HG03521 (cell line): ENCODE measurements at regions not wholly inside any gene's neighbourhood (a gene's known extent, or its start where the extent isn't known, plus 50 kb on each side); places are given as distances from the start of the nearest gene placed in this dataset.

Experiments
- ATAC-seq: cut with Tn5 transposase; IDR thresholded peaks from one replicate; pipeline ENCODE4 v1.9.1; 2021; ENCODE audit warnings: mild to moderate bottlenecking, moderate library complexity; ENCODE audit not compliant: unreplicated experiment

DNA sequence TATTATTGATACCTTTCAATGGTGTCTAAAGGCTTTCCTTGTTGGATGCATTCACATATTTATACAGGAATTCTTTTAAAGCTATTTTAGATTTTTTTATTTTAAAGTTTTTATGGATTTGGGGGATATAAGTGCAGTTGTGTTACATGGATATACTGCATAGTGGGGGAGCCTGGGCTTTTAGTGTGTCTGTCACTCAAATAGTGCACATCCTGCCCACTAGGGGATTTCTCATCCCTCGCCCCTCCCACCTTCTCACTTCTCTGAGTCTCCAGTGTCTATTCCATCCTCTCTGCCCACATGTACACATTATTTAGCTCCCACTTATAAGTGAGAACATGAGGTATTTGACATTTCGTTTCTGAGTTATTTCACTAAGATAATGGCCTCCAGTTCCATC, 154.0 kb upstream of the MKI67 start:
- ATAC-seq = no peak

DNA sequence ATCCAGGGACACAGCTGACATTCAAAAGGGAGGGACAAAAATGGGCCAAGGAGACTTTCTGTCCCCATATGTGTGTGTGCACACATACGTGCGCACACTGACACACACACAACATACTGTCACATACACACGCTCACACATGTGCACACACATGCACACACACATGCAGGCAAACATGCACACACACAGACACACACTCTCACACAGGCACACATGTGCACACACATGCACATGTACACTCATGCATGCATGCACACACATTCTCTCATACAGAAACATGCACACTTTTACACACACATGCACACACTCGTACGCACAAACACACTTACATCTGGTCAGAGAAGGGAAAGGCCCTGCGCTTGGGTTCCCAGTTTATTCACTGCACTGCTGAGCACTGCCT, 155.1 kb upstream of the MKI67 start:
- no peak for ATAC-seq

DNA sequence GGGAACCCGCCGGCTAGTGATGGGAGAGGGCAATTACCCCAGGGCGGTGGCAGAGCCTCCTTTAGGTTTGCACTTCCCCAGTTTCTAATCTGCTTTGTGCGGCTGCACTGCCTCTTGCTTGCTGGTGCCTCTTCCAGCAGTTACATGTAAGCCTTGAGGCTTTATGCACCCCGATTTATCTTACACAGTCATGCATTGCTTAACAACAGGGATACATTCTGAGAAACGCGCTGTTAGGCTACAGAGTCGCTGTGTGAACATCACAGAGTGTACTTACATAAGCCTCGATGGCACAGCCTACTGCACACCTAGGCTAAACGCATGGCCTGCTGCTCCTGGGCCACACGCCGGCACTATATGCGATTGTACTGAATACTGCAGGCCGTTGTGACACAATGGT, 155.6 kb upstream of the MKI67 start:
- ATAC-seq = no peak

DNA sequence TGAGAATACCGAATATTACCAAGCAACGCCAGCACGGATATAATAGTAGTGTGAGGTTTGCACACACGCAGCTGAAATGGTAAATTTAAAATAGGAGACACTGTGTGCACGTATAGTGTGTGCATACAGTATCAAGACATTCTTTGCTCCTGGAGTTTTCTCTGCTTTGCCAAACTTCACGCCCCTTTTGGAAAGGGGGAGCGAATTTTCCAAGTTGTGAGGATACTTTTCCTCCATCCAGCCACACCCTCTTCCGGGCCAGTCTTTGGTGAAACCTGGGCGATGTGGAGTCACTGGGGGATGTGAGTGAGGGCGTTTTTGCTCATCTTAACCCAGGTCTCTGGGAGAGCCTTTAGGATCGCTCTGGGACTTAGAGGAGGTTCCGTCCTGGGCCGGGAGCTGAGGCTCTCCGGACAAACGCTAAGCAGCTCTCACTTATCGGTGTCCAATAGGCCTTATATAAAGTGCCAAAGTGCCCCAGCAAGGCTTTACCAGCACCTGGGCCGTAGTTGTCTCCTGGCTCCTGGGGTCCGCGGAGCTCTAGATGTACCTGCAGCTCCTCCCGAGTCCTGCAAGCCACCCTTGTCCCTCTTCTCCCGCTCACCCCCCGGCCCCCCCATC, 160.0 kb upstream of the MKI67 start:
- no peak for ATAC-seq

DNA sequence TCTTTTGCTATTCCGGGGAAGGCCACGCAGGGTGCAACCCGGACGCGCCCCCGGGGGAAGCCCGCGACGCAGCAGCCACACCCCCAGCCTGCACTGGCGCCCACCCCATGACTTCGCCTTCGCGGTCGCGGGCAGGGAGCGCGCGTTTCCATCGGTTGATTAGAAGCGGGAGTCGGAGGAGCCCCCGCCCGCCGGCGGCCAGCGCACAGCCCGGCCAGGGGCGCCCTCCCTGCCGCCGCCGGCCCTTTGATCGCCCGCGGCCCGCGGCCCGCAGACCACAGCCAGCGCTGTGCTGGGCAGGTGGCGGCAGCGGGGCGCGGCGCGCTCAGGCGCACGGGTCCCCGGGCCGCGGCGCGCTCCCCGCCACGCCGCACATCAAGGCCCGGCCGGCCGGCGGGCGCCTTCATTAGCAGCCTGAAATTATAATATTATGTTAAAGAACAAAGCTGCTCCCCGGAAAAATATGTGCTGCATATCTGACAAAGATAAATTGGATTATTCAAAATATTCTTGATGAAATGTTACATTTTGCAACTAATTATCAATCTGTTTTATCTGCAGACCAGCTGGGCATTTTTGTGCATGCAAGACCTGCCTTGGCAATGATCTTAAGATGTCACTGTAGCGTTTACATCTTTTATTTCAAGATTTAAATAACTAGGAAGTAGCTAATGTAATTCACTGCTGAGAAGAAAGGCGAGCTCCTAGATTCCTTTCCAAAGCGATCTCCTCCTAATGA, 160.7 kb upstream of the MKI67 start:
- ATAC-seq = no peak

DNA sequence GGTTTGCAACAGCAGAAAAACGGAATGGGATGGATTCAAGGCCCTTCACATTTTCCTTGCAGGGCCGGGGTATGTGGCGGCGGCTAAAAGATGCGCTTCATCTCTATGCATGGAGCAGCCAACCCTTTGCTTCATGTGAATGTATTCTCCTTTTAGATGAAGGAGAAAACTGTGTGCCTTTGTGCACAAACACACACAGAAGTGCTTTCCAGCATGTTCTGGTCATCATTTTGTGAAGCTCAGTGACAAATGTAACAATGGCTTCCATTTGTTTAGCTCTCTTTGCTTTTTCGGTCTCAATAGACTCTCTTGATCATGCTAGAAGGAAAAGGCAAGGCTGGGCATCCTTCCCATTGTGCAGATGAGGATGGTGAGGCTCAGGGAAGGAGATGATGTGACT, 161.7 kb upstream of the MKI67 start:
- ATAC-seq = no peak

DNA sequence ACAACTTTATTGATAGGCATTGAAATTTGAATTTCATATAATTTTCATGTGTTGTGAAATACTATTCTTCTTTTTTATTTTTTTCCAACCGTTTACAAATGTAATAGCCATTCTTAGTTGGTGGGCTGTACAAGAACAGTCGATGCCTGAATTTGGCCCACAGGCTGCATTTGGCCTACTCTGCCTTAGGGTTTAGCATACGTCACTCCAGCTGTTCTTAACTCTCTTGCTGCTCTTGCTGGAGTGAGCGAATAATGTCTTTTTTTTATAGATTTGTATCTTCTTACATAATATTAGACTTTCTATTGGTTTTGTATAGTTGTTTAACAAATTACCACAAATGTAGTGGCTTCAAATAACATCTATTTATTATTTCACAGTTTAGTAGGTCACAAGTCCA, 163.4 kb upstream of the MKI67 start:
- no peak for ATAC-seq

DNA sequence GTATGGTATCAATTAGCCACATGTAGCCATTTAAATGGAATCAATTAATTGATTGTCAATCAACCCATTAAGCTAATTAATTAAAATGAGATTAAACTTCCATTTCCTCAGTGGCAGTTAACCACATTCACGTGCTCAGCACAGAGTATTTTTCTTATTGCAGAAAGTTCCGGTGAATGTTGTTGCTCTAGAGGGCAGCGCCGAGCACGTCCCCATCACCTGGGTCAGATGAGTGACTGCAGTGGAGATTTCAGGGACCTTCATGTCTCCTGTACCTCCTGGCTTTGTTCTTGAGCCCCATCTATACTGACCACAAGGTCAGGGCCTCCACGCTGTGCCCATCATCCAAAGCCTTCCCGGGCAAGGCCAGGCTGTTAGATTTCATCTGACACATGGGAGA, 168.8 kb upstream of the MKI67 start:
- ATAC-seq = no peak

DNA sequence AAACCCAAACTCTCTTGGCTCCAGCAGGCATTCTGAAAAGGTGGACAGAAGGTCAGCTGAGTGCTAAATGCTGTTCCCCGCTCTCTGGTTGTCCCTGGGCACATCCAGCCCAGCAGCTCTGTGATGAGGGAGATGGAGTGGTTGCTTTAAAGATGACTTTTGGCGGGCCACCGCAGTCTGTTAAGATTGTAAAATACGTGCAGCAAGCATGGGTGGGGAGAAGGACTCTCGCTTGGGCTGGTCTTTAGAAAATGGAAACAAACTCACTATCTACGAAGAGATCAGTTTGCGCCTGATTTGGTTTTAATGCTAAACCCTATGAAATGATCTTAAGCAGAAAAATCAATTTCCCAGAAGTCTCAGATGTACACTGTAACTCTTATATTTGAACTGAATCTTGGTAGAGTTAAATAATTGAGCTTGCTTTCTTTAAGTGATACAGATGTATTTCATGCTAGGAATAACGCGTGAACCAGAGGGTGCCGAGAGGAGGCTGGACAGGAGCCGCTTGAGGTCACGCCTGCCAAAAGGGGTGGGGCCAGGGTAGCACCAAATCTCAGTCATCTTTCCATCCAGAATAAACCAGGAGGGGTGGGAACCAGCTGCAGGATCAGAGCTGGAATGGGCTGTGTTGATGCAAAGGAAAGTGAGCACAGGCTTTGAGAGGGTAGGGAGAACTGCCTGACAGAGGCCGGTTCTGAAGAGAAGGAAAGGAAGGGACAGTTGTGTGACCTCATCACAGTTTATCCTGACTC, 170.2 kb upstream of the MKI67 start:
- no peak for ATAC-seq

DNA sequence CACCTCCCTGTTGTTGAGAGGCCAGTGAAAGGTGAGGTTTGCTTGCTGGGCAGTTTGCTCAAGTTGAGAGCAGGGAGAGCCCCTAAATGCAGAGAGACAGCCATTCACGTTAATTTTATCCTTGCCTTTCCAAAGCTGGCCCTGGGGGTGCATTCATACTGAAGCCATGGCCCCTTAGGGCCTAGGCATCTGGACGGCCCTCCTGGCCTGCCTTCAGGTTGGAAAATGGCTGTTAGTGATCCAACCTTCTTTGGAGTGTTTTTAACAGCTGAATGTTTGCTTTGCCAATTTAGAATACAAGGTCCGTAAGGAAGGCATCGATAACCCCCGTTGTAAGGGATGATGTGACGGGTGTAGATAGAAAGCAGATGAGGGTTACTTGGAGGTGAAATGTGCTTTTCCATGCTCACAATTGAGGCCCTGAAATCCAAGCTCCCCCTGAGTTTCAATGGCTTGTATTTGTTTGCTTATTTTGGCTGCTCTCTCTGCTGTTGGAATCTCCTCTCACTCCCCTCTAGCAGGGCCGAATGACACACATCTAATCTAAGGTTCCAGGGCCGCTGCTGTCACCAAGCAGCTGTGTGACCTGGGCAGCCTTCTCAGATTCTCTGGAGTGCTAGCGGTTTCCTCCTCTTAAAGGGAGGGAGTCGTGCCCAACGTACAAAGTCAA, 171.6 kb upstream of the MKI67 start:
- no peak for ATAC-seq

DNA sequence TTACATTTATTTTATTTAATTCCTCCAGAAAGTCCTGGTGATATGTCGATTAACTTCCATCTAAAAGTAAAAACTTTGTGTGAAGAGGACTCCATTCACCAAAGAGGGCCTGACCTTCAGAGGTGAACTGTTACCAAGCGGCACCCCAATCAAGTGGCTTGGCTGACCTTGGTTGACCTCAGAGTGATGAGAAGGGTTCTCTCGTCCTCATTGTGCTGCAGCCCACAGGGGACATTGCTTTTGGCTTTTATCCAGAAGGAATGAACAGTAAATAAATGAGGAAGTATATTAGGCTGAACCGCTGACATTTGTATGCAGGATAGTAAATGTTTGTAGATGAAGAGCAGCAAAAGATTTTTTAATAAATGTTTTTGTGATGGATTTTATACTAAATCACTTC, 172.4 kb upstream of the MKI67 start:
- no peak for ATAC-seq

DNA sequence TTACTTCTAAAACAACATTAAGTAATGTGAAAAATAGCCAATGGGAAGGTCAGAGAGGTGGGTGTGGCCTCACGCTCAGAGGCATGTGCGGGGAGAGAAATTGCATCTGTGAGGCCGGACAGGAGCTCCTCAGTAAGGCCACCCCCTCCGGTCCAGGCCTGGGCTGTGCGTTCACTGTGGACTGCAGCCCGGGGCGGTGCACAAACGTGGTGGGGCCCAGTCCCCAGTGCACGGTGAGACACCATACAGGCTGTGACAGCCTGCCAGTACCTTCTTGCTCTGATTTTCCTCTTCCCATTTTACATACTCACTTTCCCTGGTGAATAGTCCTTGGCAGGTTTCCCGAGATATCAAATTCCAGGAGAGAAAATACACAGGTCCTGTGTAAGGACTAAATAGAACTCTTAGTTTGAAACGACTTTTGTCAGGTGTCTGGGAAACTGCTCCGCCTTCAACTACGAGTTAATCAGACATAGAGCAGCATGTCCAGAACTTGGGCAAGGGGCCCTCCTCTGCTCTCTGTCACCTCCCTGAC, 174.1 kb upstream of the MKI67 start:
- ATAC-seq = no peak

DNA sequence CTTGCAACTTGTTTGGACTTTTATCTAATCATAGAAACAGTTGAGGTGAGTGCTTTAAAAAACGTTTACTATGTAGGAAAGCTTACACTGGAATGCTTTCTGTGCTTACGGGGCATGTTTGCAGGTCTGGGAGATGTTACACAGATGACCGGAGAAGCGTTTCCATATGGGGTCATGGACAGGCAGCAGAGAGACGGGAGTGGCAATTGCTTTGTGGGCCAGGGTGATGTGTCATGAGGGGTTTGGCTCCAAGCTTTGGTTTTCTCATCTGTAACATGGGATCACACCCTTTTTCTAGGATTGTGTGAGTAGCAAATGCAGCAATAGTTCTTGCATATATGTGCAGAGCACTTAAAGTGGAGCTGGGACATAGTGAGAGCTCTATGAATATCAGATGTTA, 174.8 kb upstream of the MKI67 start:
- no peak for ATAC-seq

DNA sequence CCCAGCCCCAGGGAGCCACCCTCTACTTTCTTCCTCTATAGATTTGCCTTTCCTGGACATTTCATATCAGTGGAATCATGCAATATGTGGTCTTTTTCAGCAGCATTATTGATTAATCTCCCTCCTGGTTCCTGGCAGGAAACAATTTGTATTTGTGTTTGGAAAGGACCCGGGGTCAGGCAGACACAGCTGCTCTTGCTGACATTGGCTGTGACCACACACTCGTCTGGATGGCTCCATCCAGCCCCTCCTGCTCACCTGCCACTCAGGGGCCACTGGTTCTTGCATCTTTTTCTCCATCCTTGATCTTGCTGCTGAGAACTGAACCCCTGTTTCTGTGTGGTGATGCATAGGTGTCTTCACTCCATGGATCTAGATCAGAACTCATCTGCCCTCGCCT, 176.6 kb upstream of the MKI67 start:
- no peak for ATAC-seq

DNA sequence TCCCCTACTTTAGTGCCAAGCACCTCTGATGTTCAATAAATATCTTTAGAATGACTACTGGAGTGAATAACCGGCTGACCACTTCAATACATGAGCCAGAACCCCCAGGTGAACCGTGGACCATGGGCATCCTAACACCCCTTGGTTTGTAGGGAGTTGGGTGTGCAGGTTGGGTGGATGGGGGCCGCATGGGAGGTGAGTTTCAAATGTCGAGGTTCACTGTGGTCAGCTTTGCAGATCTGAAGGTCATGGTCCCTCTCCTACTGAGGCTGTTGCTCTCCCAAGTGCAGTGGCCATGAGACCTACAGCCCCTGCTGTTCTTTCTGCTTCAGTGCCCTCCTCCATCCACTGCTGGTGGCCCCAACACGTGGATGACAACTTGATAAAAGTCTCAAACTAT, 178.0 kb upstream of the MKI67 start:
- no peak for ATAC-seq

DNA sequence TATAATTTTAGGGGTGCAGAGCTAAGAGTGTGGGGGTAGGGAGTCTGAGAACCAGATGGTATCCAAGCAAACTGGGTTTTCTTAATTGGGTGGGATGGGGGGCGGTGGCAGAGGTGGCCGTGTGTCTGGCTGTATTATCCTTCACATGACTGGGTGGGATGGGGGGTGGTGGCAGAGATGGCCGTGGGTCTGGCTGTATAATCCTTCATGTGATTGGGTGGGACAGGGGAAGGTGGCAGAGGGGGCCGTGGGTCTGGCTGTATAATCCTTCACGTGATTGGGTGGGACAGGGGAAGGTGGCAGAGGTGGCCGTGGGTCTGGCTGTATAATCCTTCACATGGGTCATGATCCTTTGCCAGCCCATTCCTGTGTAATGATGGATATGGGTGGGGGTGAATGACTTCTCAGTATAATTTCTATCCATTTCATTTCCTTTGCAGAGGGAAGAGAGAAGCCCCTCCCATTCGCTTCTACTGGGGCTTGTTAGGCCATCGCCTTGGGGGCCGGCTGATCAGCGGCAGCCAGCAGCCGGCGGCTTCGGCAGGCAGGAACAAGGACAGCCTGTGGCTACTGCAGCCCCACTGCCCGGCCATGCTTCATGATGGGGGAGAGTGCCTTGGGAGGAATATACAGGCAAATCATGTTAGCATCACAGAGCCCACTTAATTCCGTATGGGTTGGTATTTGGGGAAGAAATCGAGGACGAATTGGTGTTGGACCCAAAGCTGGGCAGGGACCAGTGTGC, 179.6 kb upstream of the MKI67 start:
- no peak for ATAC-seq

DNA sequence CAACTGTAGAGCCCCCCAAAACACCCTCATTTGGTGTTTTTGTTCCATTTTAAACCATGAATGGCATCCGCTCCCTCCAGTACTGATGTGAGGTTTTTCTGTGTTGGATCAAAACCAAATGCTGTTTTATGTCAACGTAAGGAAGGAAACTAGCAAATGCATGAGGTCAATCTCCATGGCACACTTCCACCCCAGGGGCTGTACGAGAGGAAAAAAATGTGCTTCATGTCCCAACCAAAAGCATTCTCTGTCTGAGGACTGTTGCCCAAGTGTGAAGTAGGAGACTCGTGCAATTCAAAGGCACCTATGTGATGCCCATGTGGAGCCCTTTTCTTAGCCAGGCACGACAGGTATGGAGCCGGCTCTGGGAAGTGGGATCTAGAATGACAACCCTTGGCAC, 180.3 kb upstream of the MKI67 start:
- ATAC-seq = no peak

DNA sequence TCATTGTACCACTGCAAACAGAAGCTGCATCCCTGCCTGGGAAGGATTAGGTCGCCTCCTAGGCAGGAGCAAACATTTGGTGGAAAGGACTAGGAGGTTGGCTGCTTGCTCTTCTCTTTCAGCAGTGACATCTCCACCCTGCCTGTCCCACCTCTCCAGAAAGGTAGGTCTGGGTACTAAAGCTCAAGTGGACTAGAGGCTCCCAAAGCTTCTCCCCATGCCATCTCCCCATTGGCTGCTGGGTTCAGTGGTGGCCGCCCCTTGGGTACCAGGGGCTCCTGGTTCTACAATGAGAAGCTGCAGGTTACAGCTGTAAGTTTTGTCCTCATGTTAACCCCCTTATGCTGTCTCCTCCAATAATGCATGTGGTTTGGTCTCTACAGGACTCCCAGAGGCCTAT, 180.7 kb upstream of the MKI67 start:
- ATAC-seq = no peak

DNA sequence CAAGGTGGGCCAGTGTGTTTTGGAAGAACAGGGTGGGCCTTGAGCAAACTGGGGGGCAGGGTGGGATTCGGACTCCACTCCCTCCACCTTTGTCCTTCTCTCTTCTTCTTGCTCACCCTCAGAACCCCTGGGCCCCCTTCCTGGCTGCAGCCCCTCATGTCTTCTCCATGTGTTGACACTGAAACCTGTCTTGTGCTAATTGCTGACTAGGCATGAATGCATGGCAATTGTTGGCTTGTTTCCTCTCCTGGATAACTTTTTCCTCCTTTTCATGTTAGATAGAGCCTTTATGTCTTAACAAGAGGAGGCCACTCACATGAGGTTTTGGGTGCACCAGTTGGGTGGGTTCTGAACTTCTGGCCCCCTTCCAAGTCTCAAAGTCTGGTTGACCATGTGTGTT, 181.6 kb upstream of the MKI67 start:
- no peak for ATAC-seq

DNA sequence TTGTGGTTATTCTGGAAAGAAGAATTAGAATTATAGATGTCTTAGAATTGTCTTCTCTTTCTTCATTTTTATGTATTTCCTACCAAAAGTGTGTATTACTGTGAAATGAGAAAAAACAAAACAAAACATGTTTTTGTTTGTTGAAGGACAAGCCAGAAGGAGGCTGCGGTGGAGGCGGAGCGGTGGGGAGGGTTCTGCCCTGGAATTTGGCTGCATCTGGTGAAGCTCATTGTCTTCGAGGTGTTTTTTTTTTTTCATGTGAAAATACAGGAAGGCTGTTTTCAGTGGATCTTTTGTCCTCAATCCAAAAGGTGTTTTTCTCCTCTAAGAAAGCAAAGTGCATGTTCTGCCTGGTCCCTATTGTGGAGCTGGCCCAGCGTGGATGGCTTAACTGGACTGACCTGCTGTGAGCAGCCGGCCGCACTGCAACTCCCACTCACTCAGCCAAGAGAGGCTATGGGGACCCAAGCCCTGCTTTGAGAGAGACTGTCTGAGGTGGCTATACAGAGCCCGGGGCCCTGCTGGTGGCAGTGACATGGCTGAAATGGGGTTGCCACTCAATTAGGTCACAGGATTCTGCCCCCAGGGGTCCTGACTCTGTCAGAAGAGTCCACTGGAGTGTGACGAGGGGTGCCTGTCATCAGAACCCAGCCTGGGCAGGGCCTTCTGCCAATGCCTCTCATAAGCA, 184.9 kb upstream of the MKI67 start:
- no peak for ATAC-seq
